ENCODE measurements at regions not wholly inside any gene's neighbourhood (a gene's known extent, or its start where the extent isn't known, plus 50 kb on each side); places are given as distances from the start of the nearest gene placed in this dataset.

DNA sequence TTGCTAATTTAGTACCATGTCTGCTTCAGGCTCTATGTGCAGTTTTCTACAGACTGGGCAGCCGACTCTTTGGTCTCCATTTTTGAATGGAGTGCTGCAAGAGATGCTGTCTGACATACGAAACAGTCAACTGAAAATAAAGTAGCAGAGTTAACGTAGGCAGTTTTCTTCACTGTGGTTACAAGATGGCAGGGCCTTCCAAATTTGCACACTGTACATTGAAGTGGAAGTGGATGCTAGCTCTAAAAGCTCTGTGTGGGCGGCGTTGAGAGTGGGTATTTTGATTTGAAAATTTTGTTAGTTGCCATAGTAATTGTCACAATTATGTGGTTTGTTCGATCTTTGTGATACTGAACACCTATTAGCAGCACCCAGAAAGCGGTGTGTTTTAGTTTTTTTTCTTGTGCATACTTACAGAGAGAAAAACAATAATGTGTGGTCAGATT is 154.9 kb upstream of the ATP2B1 start:
- TF ChIP-seq, protein P1, sequence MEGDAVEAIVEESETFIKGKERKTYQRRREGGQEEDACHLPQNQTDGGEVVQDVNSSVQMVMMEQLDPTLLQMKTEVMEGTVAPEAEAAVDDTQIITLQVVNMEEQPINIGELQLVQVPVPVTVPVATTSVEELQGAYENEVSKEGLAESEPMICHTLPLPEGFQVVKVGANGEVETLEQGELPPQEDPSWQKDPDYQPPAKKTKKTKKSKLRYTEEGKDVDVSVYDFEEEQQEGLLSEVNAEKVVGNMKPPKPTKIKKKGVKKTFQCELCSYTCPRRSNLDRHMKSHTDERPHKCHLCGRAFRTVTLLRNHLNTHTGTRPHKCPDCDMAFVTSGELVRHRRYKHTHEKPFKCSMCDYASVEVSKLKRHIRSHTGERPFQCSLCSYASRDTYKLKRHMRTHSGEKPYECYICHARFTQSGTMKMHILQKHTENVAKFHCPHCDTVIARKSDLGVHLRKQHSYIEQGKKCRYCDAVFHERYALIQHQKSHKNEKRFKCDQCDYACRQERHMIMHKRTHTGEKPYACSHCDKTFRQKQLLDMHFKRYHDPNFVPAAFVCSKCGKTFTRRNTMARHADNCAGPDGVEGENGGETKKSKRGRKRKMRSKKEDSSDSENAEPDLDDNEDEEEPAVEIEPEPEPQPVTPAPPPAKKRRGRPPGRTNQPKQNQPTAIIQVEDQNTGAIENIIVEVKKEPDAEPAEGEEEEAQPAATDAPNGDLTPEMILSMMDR (IDR thresholded peaks at IDR 0.05; ENCODE audit: insufficient read depth, low read length, poor library complexity, severe bottlenecking), result no peak
- no peak for TF ChIP-seq EZH2phosphoT487 (conservative IDR thresholded peaks at IDR 0.05; ENCODE audit: low read length)
